Uterus (tissue), 2 donors: ENCODE measurements at regions not wholly inside any gene's neighbourhood (a gene's known extent, or its start where the extent isn't known, plus 50 kb on each side); places are given as distances from the start of the nearest gene placed in this dataset.

Experiments
- POLR2A ChIP-seq, 2 donors: fragments of 450-650 bp; IDR thresholded peaks; one replicate each; pipeline ENCODE4 v1.6.1; 2016; ENCODE audit warnings: antibody characterized with exemption in 2 of 2, mild to moderate bottlenecking in 1 of 2, moderate library complexity in 1 of 2
- TF ChIP-seq, protein P1 (sequence below), 4 experiments: fragments of 200-600 bp in 2 of 4; fragments of 450-650 bp in 2 of 4; sonication (generic) in 2 of 4; IDR thresholded peaks; one replicate each; pipeline ENCODE4 v1.5.1; 2016 to 2019; ENCODE audit warnings: antibody characterized with exemption in 4 of 4, mild to moderate bottlenecking in 2 of 4, moderate library complexity in 1 of 4

DNA sequence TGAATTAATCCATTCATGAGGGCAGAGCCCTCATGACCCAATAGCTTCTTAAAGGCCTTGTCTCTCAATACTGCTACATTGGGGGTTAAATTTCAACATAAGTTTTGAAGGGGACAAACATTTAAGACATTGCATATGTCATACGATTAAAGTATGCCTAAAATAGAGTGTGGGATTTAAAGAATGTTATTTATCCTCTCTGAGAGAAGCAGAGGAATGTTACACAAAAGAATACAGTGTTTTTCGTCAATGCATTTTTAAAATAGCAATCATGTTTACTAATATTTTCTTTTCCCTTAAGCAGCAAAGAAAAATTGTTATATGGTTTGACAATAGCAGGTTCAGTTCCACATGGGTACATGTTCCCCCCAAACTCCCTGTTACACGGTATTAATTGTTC lies 363.1 kb downstream of the NUP35 start:
- TF ChIP-seq, protein P1, sequence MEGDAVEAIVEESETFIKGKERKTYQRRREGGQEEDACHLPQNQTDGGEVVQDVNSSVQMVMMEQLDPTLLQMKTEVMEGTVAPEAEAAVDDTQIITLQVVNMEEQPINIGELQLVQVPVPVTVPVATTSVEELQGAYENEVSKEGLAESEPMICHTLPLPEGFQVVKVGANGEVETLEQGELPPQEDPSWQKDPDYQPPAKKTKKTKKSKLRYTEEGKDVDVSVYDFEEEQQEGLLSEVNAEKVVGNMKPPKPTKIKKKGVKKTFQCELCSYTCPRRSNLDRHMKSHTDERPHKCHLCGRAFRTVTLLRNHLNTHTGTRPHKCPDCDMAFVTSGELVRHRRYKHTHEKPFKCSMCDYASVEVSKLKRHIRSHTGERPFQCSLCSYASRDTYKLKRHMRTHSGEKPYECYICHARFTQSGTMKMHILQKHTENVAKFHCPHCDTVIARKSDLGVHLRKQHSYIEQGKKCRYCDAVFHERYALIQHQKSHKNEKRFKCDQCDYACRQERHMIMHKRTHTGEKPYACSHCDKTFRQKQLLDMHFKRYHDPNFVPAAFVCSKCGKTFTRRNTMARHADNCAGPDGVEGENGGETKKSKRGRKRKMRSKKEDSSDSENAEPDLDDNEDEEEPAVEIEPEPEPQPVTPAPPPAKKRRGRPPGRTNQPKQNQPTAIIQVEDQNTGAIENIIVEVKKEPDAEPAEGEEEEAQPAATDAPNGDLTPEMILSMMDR (IDR thresholded peaks at IDR 0.05): no peak
- TF ChIP-seq POLR2A (IDR thresholded peaks at IDR 0.05): no peak
